ENCODE measurements at regions not wholly inside any gene's neighbourhood (a gene's known extent, or its start where the extent isn't known, plus 50 kb on each side); places are given as distances from the start of the nearest gene placed in this dataset.

DNA sequence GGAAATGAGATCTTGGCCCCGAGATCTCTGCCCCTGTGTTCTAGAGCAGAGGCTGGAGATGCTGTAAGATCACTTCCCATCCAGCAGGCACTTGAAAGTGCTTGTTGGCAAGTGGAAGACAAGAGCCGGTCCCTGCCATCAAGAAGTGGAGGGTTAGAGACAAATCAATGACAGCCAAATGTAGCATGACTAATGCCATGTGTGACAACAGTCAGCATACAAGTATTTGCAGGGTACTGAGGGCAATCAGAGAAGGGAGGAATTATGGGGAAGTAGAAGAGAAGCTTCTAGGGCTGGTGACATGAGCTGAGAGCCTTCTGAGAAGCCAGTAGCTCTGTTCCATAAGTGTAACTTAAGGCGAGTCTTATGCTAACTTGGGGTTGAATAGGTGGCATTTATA is 58.6 kb downstream of the TMEM17 start:
- DNase-seq = no peak

DNA sequence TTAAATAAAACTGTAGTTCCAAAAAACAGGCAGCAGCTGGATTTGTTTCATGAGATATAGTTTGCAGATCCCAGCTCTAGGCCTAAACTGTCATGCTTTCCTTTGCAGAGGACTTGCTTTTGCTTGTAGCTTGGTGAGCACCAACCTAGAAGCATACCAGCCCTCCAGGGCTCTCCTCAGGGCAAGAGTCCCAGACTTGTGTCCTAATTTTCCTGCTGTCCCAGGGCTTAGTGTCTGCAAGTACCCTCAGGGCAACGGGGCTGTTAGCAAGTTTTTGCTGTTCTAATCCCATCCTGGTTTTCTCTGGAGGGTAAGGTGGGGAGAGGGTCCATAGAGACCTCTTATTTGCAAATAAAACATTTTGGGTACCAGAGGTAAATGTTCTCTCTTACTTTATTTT is 59.5 kb downstream of the TMEM17 start:
- no peak for DNase-seq

DNA sequence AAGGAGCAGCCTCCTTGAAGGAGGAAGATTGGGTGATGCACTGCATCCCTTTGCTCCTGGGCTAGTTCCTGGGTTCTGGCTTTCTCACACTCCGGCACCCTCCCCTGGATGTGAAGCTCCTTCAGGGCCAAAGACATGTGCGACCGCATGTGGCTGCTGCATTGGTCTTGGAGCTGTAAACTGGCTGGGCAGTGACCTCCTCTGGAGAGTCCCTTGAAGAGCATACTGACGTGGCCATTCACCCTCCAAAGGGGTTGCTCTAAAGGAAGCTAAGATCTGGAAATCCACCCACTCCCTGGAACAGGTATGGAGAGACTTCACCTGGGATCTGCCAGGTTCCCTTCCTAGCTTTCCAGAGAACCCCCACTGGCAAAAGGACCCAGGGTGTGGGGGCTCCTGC is 62.1 kb downstream of the TMEM17 start:
- DNase-seq = no peak

DNA sequence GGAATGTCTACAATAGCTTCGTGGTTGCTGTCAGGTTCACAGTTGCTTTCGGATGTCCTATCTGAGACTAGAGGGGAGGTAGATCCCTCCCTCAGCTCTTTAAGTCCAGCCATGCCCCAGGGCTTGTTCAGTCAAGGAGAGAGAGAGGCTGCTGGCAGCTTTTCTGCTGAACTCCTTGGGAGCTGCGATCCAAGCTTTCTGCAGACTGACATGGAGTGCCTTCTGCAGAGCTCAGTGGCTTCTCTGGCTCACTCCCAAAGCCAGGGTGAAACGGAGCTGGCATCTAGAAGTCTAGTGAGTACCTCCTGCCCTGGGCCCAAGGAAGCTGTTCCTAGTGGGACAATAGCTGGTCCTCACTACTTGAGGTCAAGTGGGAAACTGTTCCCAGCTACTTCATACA is 62.5 kb downstream of the TMEM17 start:
- DNase-seq = no peak

GRCh38 chr2:62441824-62442223 is 64.2 kb downstream of the TMEM17 start:
- no peak for DNase-seq

GRCh38 chr2:62441421-62441820 is 64.6 kb downstream of the TMEM17 start:
- DNase-seq = no peak

GRCh38 chr2:62440281-62440946 is 65.6 kb downstream of the TMEM17 start:
- DNase-seq = no peak

GRCh38 chr2:62439425-62439824 is 66.6 kb downstream of the TMEM17 start:
- DNase-seq = no peak

- no peak for DNase-seq
Observed at GRCh38 chr2:62437785-62438184, 68.2 kb downstream of the TMEM17 start.

GRCh38 chr2:62435720-62436119 is 70.3 kb downstream of the TMEM17 start:
- DNase-seq = no peak

DNA sequence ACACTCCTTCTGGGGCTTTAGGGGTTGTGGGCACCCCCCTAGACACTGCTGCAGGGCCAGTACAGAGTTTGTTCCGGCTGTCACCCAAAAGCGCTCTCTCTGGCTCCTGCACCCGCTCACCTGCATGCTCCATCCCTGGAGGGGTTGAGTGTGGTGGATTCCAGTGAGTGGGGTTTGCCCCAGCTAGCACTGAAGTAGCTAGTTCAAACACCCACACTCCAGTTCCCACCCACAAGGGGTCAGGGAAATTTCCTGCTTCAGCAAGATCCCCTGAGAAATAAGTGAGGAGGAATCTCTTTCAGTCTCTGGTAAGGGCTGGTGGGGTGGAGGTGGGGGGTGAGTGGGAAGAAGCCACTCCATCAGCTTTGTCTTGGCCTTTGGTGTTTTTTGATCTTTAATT is 73.6 kb downstream of the TMEM17 start:
- DNase-seq = no peak

DNA sequence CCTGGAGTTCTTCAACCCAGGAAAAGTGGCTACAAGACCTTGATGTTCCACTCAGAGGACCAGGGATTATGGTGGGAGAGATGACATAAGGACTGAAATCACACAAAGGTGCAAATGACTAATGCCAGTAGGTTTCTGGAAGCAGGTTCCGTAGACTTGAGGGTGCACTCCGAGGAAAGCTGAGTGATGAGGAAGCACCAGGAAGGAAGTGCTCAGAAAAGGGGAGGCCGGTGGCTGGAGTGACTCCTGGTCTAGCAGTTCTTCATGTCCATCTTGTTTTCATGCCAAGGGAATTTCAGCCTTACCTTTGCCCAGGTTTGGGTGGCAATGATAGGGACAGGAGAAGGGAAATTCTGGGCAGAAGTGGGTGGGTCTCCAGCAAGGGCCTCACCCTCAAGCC is 74.5 kb downstream of the TMEM17 start:
- DNase-seq = no peak

DNA sequence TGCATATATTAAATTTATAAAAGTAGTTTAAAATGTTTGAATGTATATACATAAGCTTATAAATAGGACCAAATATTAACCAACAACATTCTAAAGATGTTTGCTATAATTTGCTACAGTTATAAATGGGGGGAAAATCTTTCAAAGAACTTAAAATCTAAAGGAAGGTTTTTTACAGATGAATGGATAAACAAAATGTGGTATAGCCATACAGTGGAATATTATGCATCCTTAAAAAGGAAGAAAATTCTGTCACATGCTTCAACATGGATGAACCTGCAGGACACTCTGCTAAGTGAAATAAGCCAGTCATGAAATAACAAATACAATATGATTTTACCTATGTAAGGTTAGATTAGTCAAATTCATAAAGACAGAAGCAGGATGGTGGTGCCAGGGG is 75.8 kb downstream of the TMEM17 start:
- no peak for DNase-seq

DNA sequence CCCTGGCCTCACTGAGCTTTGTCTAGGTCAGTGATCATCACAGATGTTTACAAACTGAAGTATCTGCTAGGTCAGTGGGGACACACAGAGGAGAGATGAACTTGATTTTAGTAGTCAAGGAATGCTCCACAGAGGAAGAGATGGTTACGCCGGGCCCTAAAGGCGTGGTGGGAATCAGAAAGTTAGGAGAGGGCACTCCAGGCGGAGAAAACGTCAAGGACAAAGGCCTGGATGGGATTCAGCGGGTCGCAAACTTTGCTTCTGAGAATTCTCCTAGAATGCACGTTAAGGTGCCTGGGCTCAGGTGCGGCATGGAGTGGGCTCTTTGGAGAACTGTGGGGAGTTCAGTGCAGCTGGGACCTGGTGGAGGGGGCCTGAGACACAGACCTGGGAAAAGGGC is 78.8 kb downstream of the TMEM17 start:
- DNase-seq = no peak

DNA sequence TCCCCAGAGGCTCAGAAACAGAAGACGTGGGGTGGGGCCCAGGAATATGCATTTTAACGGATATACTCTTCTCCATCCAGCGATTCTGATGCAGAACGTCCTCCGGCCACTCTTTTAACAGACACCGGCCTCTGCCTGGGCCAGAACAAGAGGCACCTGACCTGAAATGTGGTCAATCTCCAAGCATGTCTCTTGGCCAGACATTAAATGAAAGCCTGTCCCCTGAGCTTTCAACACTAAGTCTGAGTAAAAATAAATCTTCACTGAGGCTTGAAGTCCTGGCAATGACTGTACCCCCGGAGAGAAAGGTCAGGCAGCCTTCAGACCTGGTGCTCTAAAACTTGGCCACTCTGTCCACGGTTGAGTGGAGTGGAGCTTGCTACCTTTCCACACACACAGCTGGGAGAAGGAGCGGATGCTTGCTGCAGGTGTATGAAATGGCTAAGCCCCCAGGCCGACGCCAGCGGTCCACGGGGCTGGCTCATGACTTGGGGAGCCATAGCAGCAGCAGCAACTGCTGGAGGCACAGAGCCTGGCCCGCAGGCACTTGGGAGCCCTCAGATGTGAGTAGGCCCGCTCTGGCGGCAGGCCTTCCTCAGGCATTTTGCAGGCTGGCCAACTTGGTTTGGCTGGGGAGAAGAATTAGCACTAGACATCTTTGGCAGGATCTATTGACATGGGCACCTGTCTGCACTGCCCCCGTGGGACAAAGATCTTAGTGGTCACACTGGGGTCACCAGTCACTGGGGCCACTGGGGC is 79.7 kb downstream of the TMEM17 start:
- DNase-seq = no peak

- no peak for DNase-seq
Observed at GRCh38 chr2:62425684-62426083, 80.3 kb downstream of the TMEM17 start.

DNA sequence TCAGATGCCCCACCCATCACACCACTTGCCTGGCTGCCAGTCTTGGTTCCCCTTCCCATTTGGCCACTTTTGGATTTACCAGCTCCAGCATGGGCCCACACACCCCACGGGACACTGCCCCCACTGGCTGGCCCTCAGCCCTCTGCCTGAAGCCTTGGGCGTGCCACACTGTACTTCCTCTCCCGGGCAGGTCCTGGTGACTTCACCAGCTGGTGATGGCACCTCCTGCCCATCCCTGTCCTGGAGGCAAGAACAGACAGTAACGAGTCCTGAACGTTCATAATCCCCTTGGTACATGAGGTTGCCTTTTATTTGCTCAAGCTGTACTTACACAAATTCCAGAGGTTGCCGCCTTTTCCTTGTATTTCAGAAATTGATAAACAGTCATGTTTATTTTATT is 81.1 kb downstream of the TMEM17 start:
- DNase-seq = no peak

DNA sequence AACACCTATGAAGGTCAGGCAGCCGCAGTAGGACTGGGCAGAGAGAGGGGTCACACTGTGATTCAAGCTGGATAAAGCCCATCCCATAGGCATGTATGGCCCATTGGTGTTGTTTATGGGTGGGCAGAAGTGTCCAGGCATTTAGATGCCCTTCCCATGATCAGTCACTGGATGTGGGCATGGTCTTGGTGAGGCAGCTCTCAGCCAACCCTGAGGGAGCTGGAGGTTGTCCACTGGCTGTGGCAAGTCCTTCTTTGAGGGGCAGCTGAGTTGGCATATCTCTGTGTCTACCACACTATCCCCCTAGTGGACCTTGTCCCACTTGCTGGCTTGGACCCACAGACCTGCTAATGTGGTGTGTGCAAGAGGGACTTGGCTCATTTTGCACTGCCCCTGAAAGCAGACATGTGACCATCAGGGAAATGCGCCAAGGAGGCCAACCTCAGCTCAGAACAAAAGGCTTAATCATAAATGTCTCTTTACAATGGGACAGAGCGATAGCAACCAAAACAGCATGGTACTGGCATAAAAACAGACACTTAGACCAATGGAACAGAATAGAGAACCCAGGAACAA is 82.0 kb downstream of the TMEM17 start:
- DNase-seq = no peak

GRCh38 chr2:62423235-62423634 is 82.8 kb downstream of the TMEM17 start:
- no peak for DNase-seq

DNA sequence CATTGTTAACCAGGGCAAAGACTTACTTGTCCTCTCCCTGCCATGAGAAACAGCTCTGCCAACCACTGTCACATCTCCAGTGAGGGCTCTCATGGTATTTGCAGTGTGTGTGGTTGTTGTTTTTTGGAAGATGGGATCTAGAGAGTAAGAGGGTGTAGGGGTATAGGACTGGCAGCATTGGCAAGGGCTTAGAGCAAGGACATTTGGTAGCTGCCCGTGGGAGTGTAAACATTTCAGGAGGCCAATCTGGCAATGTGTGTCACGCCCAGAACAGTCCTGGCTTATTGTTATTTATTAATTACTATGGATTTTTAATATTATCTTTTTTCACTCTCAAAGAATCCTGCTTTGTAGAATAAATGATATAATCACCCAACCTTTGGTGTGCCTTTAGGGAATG is 90.5 kb downstream of the TMEM17 start:
- DNase-seq = no peak

GRCh38 chr2:62415019-62415431 is 91.0 kb downstream of the TMEM17 start:
- no peak for DNase-seq

DNA sequence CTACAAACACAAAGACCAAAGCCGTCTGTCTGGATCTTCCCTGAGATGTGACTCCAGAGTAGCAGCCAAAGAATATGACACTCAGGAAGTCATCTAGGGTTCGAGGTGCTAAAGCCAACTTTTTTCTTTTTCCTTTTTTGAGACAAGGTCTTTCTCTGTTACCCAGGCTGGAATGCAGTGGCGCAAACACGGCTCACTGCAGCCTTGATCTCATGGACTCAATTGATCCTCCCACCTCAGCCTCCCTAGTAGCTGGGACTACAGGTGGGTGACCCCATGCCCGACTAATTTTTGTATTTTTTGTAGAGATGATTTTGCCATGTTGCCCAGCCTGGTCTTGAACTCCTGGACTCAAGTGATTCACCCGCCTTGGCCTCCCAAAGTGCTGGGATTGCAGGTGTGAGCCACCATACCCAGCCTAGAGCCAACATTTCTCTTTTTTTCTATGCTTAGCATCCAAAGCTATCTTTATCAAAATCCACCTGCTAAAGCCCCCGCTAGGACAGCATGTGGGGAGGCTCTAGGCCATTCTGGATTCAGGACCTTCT is 92.8 kb downstream of the TMEM17 start:
- DNase-seq = no peak

DNA sequence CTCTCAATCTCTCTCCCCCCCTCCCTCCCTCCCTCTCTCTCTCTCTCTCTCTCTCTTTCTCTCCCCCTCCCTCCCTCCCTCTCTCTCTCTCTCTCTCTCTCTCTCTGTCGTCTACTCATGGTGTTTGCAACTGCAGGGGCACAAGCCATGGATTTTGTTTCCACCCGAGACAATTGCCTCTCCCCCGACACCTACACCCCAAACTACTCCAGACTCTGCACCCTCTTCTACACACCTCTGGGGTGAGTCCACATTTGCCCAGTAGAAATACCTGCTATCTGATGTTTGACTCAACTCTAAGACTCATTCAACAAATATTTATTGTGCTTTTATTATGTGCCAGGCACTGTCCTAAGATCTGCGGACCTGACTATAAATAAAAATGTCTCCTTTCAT is 93.7 kb downstream of the TMEM17 start:
- DNase-seq = no peak

- DNase-seq = no peak
Observed at GRCh38 chr2:62410926-62411456, 95.0 kb downstream of the TMEM17 start.

All from NCI-H1436 treated with DMSO at 0.1 percent for 48 hours (cell line).